Omental fat pad (tissue), 3 donors: ENCODE measurements at regions not wholly inside any gene's neighbourhood (a gene's known extent, or its start where the extent isn't known, plus 50 kb on each side); places are given as distances from the start of the nearest gene placed in this dataset.

Source experiments
- ATAC-seq: fragments of 150-250 bp; one replicate; pipeline ENCODE4 v1.9.1; 2016; ENCODE audit warnings: mild to moderate bottlenecking, moderate library complexity; ENCODE audit not compliant: low FRiP score
- DNase-seq: peaks from one replicate; pipeline ENCODE4 v3.0.0-alpha.2; 2019; ENCODE audit warnings: low spot score
- CTCF ChIP-seq, 3 donors: fragments of 450-650 bp; IDR thresholded peaks; one replicate each; pipeline ENCODE4 v1.5.1; 2016 to 2017; ENCODE audit warnings: antibody characterized with exemption in 3 of 3, mild to moderate bottlenecking in 3 of 3, moderate library complexity in 2 of 3

- TF ChIP-seq CTCF (IDR thresholded peaks at IDR 0.05): no peak
- DNase-seq (no peak), ATAC-seq (no peak)
Measured at GRCh38 chr2:57296795-57297517, 749.6 kb upstream of the VRK2 start.

GRCh38 chr2:57313678-57314077 is 732.9 kb upstream of the VRK2 start:
- TF ChIP-seq CTCF (IDR thresholded peaks at IDR 0.05): no peak
- DNase-seq (no peak), ATAC-seq (no peak)

DNA sequence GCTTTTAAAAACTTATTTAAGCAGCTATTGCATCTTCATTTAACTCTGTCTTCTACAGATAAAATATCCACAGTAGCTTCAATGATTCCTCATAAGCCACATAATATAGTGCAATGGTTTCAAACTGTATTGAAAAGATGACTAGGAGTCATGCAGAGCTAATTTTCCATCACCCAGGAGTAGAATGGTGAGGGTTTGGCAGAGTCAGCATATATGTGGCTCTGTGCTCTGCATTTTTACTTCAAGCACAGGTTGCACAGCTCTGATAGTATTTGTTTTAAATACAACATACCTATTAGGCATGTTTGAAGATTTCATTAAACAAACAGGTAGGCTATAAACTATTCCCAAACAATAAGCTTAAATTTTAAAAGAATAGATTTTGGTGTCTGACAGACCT is 731.9 kb upstream of the VRK2 start:
- TF ChIP-seq CTCF (IDR thresholded peaks at IDR 0.05): no peak
- ATAC-seq (no peak), DNase-seq (no peak)

DNA sequence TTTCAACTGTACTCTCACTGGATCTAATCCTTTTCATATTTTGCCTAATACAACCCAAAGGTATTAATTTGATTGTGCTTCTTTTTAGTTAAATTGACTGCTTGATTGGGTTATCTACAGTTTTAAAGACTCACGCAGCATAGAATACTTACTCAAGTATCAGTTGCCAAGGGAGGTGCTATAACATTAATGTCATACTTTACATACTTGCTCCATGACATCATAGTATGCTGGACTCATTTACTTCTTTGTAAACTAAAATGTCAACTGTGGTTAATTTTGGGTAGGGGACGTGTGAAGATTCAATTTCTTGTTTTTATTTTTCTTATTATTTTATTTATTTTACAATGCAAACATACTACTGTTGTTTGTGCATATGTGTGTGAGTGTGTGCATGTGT is 716.2 kb upstream of the VRK2 start:
- DNase-seq (no peak), ATAC-seq (no peak)
- no peak for TF ChIP-seq CTCF (IDR thresholded peaks at IDR 0.05)

DNA sequence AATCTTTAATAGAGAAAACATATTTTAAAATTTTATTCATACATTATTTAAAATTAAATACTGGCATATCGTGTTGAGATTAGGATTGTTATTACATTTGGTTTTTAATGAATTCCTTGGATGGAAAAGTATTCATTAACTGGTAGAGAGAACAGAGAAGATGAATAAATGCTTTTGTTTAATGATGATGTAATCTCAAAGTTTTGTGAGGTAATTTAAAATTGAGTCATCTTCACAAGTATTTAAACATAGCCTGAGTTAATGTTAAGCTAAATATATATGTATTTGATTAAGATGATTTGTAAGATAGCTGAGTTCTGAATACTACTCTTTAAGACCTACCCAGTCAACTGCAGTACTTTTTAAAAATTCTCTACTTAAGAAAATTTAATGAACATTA is 713.4 kb upstream of the VRK2 start:
- TF ChIP-seq CTCF (IDR thresholded peaks at IDR 0.05): no peak
- DNase-seq (no peak), ATAC-seq (no peak)

DNA sequence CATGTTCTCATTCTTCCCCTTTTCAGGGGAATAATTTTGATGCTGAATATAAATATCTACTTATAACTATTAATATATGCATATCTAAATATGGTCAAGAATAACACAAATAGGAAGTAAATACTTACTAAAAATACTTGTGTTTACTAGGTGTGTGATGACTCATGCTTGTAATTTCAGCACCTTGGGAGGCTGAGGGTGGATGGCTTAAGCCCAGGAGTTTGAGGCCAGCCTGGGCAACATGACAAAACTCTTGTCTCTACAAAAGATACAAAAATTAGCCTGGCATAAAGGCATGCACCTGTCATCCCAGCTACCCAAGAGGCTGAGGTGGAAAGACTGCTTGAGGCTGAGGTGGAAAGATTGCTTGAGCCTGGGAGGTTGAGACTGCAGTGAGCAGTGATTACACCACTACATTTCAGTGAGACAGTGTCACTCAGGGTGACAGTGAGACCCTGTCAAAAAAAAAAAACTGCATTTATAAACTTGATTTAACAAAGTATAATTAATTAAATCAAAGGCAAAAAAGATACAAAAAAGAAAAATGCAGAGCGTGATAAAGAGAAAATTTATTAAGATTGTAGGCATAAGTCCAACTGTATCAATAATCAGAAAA is 703.1 kb upstream of the VRK2 start:
- no peak for ATAC-seq
- TF ChIP-seq CTCF (IDR thresholded peaks at IDR 0.05): no peak

GRCh38 chr2:57368190-57368589 is 678.4 kb upstream of the VRK2 start:
- ATAC-seq (no peak), DNase-seq (no peak)

More for the DNA sequence above, 703.1 kb upstream of the VRK2 start:
- DNase-seq: no peak

More at GRCh38 chr2:57368190-57368589, 678.4 kb upstream of the VRK2 start:
- no peak for TF ChIP-seq CTCF (IDR thresholded peaks at IDR 0.05)
